GM12891 (cell line): ENCODE measurements at regions not wholly inside any gene's neighbourhood (a gene's known extent, or its start where the extent isn't known, plus 50 kb on each side); places are given as distances from the start of the nearest gene placed in this dataset.

Source experiments
- POLR2A ChIP-seq: IDR thresholded peaks from 2 replicates; pipeline ENCODE4 v1.6.1; 2011; ENCODE audit warnings: low read depth, low read length, control low read depth
- POLR2AphosphoS5 ChIP-seq: IDR thresholded peaks from 2 replicates; pipeline ENCODE4 v1.6.1; 2011; ENCODE audit warnings: low read depth, low read length, control low read depth

- TF ChIP-seq POLR2AphosphoS5 = no peak
- TF ChIP-seq POLR2A = no peak
These were observed 1112.7 kb downstream of the LRFN5 start for GRCh38 chr14:42719391-42719790.
